ENCODE measurements at regions not wholly inside any gene's neighbourhood (a gene's known extent, or its start where the extent isn't known, plus 50 kb on each side); places are given as distances from the start of the nearest gene placed in this dataset.

DNA sequence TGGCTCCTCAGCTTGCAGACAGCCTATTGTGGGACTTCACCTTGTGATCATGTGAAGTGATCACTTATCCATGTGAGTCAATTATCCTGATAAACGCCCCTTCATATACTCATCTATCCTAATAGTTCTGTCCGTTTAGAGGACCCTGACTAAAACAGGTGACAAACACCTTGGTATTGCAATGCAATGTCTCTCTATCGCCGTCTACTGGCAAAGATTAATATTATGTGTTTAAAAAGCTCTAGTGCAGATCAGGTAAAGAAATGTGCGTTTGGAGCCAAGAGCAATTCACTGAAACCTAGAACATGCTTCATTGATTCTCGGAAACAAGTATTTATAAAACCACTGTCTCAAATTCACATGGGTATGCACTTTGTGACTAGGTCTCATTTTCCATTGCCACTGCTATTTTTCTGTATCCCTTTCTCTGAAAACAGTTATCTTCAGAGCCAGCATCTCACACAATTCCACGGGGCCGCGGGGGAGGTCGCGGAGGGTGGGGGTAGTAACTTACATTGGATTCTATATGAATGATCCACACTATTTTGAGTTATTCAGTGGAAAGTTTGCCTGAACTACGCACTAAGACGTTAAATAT lies 554.6 kb upstream of the NCAM2 start:
- H3K27ac ChIP-seq (ENCODE audit: insufficient read depth, low read depth, low read length), result no peak overlapping the region
- no peaks in the 10 kb centered on the region for H3K9me1 ChIP-seq (replicated peaks; ENCODE audit: control insufficient read depth, extremely low read depth, insufficient read depth, low read length)
- BruUV-seq (replicated peaks), result no TSS peak
- no peaks in the 10 kb centered on the region for H4K20me1 ChIP-seq (replicated peaks; ENCODE audit: control insufficient read depth, extremely low read depth, insufficient read depth, low read length)
- CTCF ChIA-PET, result no interaction called here
- TF ChIP-seq POLR2AphosphoS5 (IDR thresholded peaks at IDR 0.05; ENCODE audit: insufficient read depth, low read depth, low read length) (no peak), CTCF (IDR thresholded peaks at IDR 0.05; ENCODE audit: extremely low read depth in 1 of 2, insufficient read depth in 1 of 2, low read depth in 1 of 2, low read length in 2 of 2) (no peak), POLR2A (IDR thresholded peaks at IDR 0.05; ENCODE audit: low read depth, low read length) (no peak), FOS (IDR thresholded peaks at IDR 0.05; ENCODE audit: borderline replicate concordance, insufficient read depth, low read length) (no peak), MYC (IDR thresholded peaks at IDR 0.05; ENCODE audit: low read depth, low read length) (no peak), JUN (IDR thresholded peaks at IDR 0.05; ENCODE audit: borderline replicate concordance, insufficient read depth, insufficient read length, low read depth) (no peak), GATA2 (IDR thresholded peaks at IDR 0.05; ENCODE audit: insufficient read depth, insufficient read length, low read depth, low read length) (no peak), EZH2 (IDR thresholded peaks at IDR 0.05; ENCODE audit: borderline replicate concordance, low read depth, low read length, severe bottlenecking) (no peak)
- TF ChIP-seq, protein P1, sequence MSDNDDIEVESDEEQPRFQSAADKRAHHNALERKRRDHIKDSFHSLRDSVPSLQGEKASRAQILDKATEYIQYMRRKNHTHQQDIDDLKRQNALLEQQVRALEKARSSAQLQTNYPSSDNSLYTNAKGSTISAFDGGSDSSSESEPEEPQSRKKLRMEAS (IDR thresholded peaks at IDR 0.05; ENCODE audit: insufficient read depth, insufficient read length), result no peak
- FAIRE-seq, result no peak
- intact Hi-C loops (cut with micrococcal nuclease) (no loop called here), dilution Hi-C loops (cut with MboI; ENCODE audit: extremely low pct_ligation_motif_present, low sequenced_read_pairs) (no loop called here)
- no peaks in the 10 kb centered on the region for H3K79me2 ChIP-seq (ENCODE audit: control insufficient read depth, insufficient read depth, low read length)
- H3K4me3 ChIP-seq (replicated peaks in 1 of 3; ENCODE audit: insufficient read depth in 1 of 3, low read depth in 1 of 3, low read length in 3 of 3), result no peak overlapping the region
- no peaks in the 10 kb centered on the region for H3K9me3 ChIP-seq (replicated peaks; ENCODE audit: control insufficient read depth, insufficient read depth, low read length)
- no peaks in the 10 kb centered on the region for H3K36me3 ChIP-seq (ENCODE audit: control insufficient read depth in 2 of 2, extremely low read depth in 1 of 2, insufficient read depth in 2 of 2, low read length in 2 of 2)
- H3K4me2 ChIP-seq (ENCODE audit: insufficient read depth, low read length), result no peak overlapping the region
- no peak for DNase-seq (ENCODE audit: low read depth, low spot score)
- no peaks in the 10 kb centered on the region for H3K27me3 ChIP-seq (ENCODE audit: control insufficient read depth in 2 of 2, insufficient read depth in 2 of 2, low read length in 2 of 2)
- no peaks in the 10 kb centered on the region for H3K4me1 ChIP-seq (ENCODE audit: control insufficient read depth, extremely low read depth, insufficient read depth, low read length)
- POLR2A ChIA-PET, result no interaction called here
- H3K9ac ChIP-seq (replicated peaks; ENCODE audit: extremely low read depth, insufficient read depth, low read length), result no peak overlapping the region
- H2AFZ ChIP-seq (ENCODE audit: low read depth, low read length), result no peak overlapping the region

Data from endothelial cell of umbilical vein (primary cell).